ENCODE measurements at regions not wholly inside any gene's neighbourhood (a gene's known extent, or its start where the extent isn't known, plus 50 kb on each side); places are given as distances from the start of the nearest gene placed in this dataset.

DNA sequence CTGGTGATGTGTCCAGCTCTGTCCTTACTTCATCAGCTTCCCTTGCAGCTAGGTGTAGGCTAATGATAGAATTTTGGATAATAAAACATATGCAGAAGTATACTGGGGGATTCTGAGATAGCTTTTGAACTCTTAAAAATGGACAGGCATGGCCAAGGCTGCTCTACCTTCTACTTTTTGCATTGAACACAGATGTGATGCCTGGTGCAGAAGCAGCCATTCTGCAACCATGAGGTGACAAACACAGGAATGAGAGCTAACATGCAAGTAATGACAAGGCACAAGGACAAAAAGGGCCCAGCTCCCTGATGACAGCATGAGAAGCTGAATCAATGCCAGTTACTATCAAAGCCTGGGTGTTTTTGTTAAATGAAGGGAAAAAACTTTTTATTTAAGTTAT, 686.5 kb upstream of the AUTS2 start:
- H3K4me3 ChIP-seq (replicated peaks; ENCODE audit: low read depth, low read length), result no peak overlapping the region
- TF ChIP-seq, protein P1, sequence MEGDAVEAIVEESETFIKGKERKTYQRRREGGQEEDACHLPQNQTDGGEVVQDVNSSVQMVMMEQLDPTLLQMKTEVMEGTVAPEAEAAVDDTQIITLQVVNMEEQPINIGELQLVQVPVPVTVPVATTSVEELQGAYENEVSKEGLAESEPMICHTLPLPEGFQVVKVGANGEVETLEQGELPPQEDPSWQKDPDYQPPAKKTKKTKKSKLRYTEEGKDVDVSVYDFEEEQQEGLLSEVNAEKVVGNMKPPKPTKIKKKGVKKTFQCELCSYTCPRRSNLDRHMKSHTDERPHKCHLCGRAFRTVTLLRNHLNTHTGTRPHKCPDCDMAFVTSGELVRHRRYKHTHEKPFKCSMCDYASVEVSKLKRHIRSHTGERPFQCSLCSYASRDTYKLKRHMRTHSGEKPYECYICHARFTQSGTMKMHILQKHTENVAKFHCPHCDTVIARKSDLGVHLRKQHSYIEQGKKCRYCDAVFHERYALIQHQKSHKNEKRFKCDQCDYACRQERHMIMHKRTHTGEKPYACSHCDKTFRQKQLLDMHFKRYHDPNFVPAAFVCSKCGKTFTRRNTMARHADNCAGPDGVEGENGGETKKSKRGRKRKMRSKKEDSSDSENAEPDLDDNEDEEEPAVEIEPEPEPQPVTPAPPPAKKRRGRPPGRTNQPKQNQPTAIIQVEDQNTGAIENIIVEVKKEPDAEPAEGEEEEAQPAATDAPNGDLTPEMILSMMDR (IDR thresholded peaks at IDR 0.05; ENCODE audit: low read length, missing control alignments), result no peak
- no peak for DNase-seq (ENCODE audit: low read depth)

DNA sequence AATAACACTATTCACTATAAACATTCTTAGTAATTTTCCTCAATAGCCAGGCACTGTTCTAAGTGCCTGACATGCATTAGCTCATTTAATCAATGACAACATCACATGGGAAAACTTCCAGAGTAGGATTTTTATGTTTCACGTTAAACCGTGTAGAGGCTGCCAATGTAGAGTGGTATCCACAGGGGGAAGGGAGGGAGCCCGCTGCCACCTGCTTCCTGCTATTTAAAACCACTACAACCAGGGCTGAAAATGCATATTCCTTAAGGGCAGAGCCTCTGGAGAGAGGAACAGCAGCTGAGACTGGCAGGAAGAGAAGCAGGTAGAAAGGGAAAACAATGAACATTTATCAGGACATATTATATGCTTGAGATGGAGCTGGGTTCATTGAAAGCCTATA, 684.3 kb upstream of the AUTS2 start:
- no peak for DNase-seq (ENCODE audit: low read depth)
- no peak overlapping the region for H3K4me3 ChIP-seq (replicated peaks; ENCODE audit: low read depth, low read length)
- TF ChIP-seq, protein P1 (IDR thresholded peaks at IDR 0.05; ENCODE audit: low read length, missing control alignments), result no peak

- TF ChIP-seq, protein P1 (IDR thresholded peaks at IDR 0.05; ENCODE audit: low read length, missing control alignments), result no peak
- DNase-seq (ENCODE audit: low read depth), result no peak
- H3K4me3 ChIP-seq (replicated peaks; ENCODE audit: low read depth, low read length), result no peak overlapping the region
Observed at GRCh38 chr7:68917041-68917651, 681.1 kb upstream of the AUTS2 start.

DNA sequence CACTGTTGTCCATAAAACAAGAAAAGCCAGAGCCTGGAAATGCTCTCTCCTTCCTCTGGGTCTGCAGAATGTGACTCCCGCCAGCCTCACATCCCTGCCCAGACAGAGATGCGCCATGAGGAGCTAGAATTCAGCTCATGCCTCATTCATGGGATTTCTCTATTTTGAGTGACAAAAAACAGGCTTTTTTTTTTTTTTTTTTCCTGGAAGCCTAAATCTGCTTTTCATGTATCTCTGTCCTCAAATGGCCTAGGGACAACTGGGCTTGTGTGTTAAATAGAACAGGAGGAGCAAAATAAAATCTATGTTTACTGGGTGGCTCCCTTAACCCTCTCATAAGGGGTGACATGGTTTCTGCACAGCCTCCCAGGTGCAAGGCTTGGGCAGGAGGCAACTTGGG, 679.7 kb upstream of the AUTS2 start:
- no peak for DNase-seq (ENCODE audit: low read depth)
- H3K4me3 ChIP-seq (replicated peaks; ENCODE audit: low read depth, low read length), result no peak overlapping the region
- TF ChIP-seq, protein P1 (IDR thresholded peaks at IDR 0.05; ENCODE audit: low read length, missing control alignments), result no peak

- DNase-seq (ENCODE audit: low read depth), result no peak
- H3K4me3 ChIP-seq (replicated peaks; ENCODE audit: low read depth, low read length), result no peak overlapping the region
Observed at GRCh38 chr7:68922850-68923249, 675.4 kb upstream of the AUTS2 start.

GRCh38 chr7:68925241-68925640, 673.0 kb upstream of the AUTS2 start:
- H3K4me3 ChIP-seq (replicated peaks; ENCODE audit: low read depth, low read length), result no peak overlapping the region
- no peak for DNase-seq (ENCODE audit: low read depth)
- TF ChIP-seq, protein P1 (IDR thresholded peaks at IDR 0.05; ENCODE audit: low read length, missing control alignments), result no peak

More at GRCh38 chr7:68922850-68923249, 675.4 kb upstream of the AUTS2 start:
- TF ChIP-seq, protein P1 (IDR thresholded peaks at IDR 0.05; ENCODE audit: low read length, missing control alignments), result no peak

DNA sequence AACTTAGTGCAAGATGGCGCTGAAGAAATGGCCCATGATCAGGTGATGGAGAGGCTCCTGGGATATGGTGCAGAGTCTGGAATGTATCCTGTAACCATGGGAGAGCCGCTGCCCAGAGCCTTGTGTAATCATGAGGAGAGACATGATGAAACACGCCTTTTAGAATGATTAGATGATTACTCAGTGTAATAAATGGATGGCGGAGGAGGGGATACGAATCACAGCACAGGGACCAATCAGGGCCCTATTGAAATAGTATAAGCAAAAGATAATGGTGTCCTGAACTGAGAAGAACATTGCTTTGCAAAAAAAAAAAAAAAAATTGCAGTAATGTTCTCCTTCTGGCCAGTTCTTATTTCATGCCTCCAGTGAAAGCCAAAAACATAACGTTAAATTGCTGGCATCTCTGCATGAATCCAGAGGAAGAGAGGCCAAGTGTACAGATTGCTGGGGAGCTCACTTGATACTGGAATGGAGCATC, 668.5 kb upstream of the AUTS2 start:
- TF ChIP-seq, protein P1 (IDR thresholded peaks at IDR 0.05; ENCODE audit: low read length, missing control alignments), result no peak
- H3K4me3 ChIP-seq (replicated peaks; ENCODE audit: low read depth, low read length), result no peak overlapping the region
- peak; percentile 44 for DNase-seq (ENCODE audit: low read depth)
